UCSD-AML1 (cell line): ENCODE measurements at regions not wholly inside any gene's neighbourhood (a gene's known extent, or its start where the extent isn't known, plus 50 kb on each side); places are given as distances from the start of the nearest gene placed in this dataset.

Experiments used
- DNase-seq: peaks from one replicate; lab custom pipeline; 2025; ENCODE audit not compliant: unreplicated experiment; lab: John Stamatoyannopoulos, UW

DNA sequence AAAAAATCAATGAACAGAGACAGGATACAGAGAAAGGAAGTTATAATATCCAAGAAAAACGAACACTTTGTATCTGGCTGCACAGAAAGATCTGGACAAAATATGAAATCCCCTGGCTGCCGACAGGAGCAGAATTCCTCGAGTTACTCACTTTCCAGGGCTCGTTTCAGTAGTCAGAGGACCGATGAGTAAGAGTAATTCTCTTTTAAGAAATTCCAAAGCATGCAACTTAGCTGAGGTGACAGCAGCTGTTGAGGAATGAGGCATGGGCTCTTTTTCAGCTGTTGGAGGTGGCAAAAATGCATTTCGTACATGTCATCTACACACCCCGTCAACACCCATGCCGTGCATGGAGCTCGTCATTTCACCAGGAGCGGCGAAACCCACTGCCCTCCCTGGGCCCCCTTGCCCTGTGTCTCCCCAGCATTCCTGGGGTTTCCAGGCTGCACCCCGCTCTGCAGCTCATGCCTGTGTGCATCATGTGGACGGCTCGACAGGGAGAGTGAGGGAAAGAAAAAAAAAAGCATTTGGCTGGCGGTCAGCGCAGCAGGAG is 210.8 kb upstream of the SMIM21 start:
- no peak for DNase-seq

DNA sequence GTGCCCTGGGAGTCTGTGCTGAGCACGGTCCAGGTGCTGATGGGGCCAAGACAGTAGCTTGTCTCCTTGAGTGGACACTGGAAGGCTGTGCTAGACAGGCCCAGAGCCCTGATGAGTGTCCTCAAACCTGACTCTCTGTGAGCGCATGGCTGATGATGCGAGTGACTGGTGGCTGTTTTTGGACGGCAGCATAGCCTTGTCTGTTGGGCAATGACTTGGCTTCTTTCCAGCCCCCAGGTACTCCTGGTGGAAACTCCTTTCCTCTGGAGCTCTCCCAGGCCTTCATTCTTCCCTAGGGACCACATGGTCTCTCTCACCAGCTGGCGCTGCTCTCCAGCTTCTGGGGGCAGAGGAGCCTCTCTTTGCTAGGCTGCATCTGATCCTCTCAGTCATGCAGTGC is 207.6 kb upstream of the SMIM21 start:
- no peak for DNase-seq

DNA sequence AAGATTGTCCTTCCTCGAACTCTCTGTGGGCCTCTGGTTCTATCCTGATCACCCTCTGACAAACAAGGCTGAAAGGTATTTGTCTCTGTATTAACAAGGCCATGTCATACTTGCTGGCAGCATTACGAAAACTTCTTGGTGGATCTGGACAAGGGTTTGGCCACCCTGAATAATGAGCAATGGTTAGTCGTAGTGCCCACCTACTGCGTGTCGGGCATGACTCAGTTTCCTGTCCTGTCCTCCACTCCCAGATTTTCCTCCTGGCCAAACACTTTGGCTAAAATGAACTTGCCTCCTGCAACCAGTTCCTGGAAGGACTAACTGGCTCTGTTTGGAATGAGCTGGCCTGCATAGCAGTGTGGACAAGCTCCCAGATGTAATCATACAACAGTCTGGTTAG is 198.5 kb upstream of the SMIM21 start:
- no peak for DNase-seq

DNA sequence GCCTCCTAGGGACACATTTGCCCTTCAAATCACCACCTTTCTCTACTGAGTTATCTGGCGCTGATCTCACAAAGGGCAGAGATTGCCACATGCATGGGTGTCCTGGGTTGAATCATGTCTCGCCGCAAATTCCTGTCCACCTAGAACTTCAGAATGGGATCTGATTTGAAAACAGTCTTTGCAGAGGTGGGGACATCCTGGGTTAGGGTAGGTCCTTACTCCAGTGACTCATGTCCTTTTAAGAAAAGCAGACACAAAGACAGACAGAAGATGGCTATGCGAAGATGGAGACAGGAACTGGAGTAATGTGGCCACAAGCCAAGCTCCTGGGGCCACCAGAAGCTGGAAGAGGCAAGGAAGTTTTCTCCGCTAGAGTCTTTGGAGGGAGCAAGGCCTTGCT is 197.4 kb upstream of the SMIM21 start:
- no peak for DNase-seq

DNA sequence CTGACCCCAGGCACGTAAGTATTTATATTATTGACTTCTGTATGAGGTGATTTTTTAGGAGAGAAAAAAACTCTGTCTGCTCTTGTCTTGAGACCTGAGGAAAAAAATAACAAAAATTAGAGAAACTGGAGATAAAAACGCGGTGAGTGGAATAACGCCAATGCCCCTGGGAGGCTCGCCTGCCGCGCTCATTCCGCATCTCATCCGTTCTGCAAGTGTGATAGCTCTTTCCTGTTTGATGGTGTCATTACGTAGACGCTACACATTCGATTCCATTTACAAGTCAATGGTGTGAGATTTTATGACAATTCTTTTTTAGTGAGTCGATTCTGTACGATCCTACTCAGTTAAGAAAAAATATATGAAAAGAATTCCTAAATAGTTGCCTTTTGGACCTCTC is 194.3 kb upstream of the SMIM21 start:
- DNase-seq, result no peak

DNA sequence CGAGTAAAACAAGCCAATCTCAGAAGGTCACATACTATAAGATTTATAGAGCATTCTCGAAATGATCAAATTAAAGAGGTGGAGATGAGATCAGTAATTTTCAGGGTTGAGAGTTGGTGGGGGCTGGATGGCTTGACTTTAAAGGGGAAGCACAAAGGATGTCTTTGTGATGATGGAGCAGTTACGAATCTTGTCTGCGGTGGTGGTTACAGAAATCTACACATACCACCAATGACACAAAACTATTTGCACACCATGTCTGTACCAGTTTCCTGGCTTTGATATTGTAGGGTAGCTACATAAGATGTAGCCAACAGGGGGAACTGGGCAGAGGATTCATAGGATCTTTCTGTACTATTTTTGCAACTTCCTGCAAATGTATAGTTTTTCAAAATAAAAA is 190.6 kb upstream of the SMIM21 start:
- DNase-seq, result no peak

DNA sequence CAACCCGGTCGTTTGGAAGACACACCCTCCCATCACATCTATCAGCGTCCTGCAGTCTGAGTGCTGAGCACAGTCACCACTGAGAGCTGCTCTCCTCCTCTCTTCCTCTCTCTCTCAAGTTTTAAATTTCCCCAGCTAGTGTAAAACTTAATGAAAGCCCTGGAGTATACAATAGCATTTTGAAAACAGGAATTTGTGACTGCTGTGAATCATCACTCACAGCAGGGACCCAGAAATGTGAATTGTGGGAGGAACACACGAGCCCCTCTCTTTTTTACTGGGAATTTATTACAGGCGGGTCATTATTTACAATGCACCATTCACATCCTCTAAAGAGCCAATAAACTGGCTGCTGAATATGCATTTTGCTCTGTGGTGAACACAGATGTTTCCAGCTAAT is 185.0 kb upstream of the SMIM21 start:
- no peak for DNase-seq

DNA sequence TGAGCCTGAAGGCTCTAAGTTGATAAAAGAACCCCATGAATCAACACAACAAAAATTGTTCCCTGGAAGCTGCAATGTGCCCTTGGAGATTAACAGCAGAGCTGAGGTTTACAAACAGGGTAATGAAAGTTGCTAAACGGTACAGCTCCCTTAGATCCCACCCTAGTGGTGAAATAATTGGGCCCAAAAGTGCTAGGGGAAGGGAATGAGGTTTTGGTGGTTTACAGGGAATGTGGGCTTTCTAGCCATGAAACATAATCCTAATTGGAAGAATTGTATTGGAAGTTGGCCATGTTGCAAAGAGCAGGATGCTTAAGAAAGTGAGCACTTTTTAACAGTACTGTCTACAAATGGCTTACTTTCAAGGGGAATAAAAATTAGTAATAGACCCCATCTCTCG is 180.2 kb upstream of the SMIM21 start:
- no peak for DNase-seq

DNA sequence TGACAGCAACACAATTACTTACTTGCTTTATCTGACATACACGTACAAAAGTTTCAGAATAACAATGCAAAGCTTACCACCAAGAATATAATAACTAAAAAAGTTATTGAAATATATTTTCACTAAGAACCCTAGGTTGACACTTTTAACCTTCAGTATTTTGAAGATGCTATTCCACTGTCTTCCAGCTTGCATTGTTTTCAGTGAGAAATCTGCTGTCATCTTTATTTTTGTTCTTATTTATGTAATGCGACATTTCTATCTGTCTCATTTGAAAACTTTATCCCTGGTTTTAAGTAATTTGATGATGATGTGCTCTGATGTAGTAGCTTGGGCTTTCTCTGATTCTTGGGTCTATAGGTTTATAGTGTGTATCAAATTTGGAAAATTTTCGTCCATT is 165.0 kb upstream of the SMIM21 start:
- no peak for DNase-seq

DNA sequence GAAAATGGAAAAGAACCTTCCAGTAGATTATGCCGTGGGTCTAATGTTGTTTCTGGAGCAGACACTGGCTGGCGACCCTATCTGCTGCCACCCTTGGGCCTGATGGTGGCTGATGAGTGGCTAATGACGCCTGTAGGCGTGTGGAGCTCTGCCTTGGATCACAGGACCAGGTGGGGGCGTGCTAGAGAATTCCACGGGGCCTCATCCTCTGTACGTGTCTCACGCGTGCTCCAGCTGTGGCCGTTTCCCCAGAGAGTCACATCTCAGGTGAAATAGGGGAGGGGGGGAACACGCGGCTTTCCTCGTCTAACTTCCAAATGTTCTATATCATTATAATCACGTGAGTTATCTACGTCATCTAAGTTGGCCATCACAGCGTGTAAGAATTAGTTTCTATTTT is 160.9 kb upstream of the SMIM21 start:
- DNase-seq, result no peak

DNA sequence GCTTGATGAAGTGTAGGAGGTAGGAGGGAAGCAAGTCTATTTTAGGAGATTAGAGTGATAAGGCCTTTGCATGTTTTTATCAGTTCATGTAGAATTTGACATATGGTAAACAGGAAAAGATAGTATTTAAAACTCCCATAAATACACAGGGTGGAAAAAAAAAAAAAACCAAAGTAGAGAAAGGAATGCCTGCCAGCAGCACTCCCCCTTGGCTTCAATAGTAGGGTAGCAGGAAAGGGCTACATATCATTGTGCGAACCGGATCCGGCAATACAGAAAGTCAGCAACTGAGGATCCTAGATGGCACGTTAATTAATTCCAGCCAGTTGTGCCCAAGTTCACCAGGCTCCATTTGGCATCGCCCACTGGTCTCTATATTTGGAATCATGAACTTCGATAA is 159.6 kb upstream of the SMIM21 start:
- no peak for DNase-seq

DNA sequence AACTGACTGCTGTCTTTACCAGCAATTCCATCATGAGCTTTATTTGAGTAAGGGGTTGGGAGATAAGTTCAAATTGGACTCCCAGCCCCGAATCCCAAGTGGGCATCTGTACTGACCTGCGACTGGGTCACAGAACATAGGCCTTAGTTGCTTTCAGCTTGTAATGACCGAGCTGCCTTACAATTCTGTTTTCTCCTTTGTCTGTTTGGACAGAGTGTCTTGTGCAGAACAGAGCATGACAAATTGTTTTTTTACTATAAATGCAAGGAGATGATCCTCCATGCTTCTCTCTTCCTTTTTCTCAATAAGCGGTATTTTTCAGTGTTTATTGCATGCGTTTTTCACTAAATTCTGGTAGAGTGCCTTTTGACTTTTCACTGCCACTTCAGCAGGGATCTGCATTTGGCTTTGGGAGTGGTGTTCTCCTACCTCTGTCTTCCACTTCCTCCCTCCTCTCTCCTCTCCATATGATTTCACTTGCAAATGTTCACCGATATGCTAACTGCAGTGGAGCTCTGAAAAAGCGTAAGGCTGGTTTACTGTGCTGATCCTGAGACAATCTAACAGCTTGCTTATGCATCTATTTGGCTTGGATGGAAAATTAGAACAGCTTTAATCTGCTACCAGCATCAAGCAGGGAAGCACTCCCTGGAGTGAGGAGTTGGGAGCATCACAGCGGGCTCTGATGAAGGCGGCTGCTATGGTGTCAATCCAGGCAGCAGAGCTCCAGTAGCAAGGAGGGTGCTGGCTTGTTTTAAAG is 158.8 kb upstream of the SMIM21 start:
- no peak for DNase-seq

DNA sequence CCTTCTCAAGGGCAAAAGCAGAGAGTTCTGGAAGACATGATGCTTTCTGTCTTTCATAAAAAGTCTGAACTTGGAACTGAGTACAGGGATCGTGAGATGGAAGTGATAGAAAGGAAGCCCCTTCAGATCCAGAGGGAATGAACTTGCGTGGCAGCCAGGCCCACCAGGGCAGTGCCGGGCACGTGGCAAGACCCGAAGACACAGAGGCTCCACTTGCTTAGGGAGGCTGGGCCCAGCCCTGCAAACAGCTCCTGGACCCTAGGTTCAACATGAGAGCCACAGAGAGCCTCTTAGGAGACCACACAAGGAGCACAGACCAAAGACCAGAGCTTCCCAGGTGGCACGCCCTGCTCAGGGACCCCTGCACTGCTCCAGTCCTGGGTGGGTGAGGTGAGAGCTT is 155.4 kb upstream of the SMIM21 start:
- no peak for DNase-seq

DNA sequence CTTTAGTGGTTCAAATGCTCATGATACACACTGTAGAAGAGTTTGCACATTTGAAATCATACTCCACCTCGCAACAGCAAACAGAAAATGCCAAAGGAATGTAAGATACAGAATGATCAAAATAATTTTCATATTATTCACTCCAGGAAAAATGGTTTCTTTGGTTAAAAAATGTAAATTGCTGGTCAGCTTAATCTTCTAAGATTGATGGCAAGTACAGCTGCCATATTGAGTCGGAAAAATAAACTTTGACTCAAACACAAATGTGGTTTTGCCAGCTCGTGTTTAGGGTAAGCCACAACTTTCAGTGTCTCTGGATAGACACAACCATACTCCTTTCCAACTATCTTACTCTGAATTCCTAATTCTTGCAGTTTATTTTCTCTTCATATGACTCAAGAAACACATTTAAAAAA is 154.9 kb upstream of the SMIM21 start:
- no peak for DNase-seq

DNA sequence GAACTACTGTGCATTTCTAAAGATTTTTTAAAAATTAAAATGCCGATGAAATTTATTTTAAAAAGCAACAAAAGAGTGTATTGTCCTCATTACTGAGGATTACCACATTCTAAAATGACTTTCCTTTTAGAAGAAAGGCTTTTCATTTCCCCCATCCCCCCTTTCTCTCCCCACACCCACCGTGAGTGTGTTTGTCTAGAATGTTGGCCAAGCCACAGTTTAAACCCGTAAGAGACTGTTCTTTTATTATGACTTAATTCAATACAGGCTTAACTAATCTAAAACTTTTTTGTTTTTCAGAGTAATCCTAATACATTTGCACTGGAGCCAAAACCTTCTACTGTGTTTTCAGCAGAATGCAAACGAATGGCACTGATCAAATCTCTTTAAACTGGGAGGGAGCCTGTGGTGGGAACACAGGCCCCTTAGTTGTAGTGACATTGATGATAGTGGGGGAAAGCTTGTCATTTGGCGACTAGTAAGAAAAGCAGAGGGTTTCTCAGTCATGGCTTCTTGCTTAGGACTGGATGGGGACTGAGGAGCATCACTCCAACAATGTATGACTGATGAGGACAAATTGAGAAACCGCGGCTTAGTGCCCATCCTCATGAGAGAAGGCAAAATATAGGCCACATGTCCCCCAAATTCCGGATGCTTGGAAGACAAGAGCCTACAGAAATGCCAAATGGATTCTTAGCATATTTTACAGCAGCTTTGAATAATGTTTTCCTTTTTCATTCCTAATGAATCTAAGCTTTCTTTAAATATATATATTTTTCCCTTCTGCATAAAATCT is 154.0 kb upstream of the SMIM21 start:
- no peak for DNase-seq

DNA sequence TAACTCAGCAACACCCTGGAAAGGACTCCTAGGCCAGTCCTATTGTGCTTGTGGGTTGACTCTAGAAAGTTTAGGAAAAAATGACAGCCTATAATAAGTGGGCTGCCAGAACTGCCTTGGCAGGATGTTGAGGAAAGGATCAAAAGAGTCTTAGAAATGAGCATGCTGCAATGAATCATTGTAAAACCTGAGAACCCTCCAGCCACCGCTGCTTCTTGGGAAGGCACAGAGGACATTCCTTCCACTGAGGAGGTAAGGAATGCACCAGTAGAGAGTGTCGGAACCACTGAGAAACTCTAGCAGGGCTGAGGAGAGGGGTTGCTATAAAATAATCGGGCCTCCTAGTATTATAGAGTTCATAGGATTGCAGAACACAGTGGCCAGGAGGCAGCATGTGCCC is 146.7 kb upstream of the SMIM21 start:
- no peak for DNase-seq

DNA sequence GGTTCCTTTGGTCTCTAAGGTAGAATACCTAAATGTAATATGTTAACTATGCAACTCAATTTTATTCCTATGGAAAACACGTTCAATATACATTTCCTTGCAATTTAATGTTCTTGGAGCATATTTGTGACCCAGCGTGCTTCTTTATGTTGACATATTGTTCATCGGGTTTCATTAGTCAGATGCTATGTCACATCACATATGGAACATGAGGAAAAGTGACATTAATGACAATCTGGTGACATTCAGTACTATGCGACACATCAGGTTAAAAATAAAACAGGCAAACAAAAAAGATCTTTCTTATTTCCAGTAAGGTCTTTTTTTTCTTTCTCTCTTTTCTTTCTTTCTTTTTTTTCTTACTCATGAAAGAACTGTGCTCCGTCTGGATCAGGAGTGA is 135.6 kb upstream of the SMIM21 start:
- no peak for DNase-seq

DNA sequence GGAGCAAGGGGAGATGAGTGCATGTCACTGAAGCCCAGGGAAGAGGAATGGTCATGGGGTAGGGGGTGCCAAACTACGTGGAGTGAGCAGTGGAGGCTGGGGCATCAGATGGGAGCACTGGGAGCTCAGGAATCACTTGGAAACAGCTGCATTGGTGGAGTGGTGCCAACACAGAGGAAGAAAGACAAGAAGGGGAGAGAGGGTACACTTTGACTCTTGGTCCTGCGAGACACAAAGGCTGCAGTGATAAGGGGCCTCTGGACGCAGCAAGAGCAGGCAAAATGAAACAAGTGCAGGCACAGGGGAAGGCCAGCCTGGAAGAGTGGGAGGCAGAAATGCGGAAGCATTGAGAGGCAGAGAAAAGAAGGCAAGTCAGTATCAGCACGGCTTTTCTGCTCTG is 134.7 kb upstream of the SMIM21 start:
- no peak for DNase-seq

DNA sequence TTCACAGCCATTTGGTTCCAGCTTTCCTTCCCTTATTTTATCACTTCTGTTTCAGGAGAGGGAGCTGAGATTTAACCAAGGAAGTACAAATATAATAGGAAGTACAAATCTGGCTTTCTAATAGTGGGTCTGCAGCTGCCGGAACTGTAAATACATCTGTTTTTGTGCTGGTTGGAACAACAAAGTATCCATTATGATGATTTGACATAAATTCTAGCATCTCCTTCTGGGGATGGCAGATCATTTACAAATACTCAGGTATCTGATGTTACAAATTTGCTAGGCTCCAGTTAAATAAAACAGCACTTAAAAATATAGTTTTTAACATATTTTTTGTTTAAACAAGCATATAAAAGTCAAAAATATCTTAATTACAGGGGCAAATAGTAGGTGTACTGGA is 131.3 kb upstream of the SMIM21 start:
- no peak for DNase-seq

DNA sequence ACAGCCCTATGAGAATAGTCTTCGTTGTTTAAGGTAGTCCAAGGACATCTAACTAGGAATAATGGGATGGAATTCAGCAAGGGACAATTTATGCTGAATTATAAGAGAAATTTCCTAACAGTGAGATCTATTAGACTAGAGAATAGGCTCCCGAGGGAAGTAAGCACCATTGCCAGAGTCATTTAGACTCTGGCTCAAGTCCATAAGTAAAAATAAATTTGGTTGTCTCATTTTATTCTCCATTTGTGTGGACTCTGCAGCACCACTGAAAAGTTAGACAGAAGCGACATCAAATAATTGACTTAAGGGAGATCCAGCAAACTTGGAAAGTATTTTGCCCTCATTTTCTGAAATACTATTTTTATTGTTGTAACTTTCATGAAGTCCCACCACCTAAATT is 129.3 kb upstream of the SMIM21 start:
- DNase-seq, result no peak

DNA sequence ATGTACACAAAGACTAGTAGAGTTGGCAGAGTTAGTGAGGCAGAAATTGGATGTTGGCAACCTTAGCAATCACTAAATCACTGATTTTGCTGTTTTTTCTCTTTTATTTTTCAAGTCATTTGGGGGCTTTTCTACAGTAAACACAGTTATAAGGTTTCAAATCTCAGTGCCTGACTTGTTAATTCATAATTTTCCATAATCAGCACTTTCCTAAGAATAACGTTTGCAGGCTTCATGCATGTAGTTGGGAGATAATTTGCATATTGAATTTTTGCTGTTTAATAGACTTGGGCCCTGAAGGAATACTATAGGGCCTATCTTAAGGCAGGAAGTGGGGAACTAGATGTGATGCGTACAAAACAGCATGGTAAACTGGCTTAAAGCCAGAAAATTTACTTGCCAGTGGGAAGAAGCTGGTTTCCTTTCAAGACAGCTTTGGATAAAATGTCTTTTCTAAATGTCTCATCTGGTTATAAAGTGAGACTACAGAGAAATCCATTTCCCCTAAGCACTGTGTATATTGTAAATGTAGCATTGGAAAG is 127.2 kb upstream of the SMIM21 start:
- no peak for DNase-seq

DNA sequence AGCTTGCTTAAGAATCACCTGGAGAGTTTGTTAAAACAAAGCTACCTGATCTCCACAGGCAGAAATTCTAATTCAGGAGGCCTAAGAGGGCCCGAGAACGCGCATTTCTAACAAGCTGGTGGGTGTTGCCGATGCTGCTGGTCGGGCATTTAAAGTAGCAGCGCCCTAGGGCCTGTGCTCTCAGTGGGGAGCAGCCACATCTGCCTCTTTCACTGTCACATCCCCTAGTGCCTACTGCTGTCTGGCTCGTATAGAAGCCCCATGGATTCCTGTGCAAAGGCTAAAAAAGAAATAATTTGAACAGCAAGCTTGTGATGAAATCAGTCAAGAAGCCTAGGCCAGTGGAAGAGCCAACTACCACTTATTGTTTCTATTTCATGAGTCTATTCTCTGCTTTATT is 126.7 kb upstream of the SMIM21 start:
- no peak for DNase-seq
